DMS79 treated with DMSO at 0.1 percent for 48 hours (cell line): ENCODE measurements at regions not wholly inside any gene's neighbourhood (a gene's known extent, or its start where the extent isn't known, plus 50 kb on each side); places are given as distances from the start of the nearest gene placed in this dataset.
"Not testable (repeated sequence)": the region's sequence is repeated elsewhere in the genome, so short reads cannot be mapped to it uniquely, and the experiment has no call there.

Experiments
- DNase-seq: peaks from one replicate; lab custom pipeline; 2025; lab: John Stamatoyannopoulos, UW

DNA sequence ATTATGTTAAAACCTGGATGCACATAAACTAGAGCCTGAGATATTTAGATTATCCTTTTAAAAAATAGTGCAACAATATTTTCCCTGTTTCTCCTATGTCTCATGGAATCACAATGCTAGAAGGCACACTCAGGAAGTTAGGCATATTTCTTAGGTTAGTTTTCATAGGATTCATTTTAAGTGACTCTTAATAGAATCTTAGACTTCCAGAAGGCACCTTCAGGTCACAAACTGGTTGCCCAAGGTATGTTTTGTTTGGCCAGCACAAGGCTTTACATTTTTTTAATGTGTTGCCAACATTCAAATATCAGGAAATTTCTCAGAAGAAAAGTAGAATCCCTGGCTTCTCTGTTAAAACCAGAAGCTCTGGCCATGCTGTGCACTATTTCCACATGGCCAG is 129.3 kb downstream of the LNPK start:
- no peak for DNase-seq

DNA sequence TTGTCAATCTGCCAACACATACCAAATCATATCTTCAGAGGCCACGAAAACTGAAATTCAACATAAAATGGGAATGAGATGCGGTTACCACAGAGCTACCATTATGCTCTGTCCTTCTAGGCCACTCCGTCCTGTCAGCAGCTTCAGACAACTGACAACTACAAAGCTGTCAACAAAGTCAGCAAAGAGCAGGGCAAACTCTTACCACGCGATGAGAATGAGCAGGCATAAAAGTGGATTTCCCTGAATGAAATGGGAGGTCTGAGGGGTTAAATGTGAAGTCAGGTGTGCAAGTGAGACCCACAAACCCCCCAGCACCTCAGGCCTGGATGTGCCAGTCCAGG is 130.1 kb downstream of the LNPK start:
- no peak for DNase-seq

DNA sequence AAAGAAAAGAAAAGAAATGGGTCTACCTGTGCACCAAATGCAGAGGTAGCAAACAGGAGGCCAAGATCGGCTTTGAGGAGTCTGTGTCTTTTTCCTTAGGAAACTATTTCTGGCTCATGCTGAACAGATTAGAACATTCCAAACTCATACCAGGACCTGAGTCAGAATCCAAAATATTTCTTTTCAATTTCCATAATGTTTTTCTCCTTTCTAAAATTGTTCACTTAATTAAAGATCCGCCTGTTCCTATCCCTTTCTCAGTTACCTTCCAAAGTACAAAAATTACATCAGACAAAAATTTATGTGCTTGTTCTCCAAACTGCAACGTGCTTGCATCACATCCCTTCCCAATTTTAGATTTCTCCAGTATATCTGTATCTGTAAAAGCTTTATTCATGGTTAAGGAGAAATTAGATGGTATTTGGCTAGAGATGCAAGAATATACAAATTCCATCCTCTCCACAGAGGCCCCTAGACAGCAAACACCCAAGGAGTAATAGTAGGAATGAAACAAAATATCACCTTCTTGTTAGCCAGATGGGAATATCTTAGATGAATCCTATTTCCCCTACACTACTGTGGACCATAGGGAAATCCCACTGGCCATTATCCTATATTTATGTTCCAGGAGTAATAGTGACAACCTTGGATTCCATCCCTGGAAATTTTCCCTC is 130.6 kb downstream of the LNPK start:
- no peak for DNase-seq

DNA sequence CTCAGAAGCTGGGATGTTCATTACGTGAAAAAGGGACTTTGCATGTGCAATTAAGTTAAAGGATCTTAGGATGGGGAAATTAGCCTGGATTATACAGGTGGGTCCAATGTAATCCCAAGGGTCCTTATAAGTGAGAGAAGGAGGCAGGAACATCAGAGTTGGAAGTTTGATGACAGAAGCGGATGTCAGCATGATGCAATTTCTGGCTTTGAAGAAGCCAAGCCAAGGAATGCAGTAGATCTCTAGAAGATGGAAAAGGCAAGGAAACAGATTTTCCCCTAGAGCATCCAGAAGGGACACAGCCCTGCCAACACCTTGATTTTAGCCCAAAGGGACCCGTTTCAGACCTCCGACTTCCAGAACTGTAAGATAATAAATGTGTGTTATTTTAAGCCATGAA is 136.4 kb downstream of the LNPK start:
- DNase-seq = no peak

GRCh38 chr2:175864137-175864850 is 137.8 kb downstream of the LNPK start:
- no peak for DNase-seq

DNA sequence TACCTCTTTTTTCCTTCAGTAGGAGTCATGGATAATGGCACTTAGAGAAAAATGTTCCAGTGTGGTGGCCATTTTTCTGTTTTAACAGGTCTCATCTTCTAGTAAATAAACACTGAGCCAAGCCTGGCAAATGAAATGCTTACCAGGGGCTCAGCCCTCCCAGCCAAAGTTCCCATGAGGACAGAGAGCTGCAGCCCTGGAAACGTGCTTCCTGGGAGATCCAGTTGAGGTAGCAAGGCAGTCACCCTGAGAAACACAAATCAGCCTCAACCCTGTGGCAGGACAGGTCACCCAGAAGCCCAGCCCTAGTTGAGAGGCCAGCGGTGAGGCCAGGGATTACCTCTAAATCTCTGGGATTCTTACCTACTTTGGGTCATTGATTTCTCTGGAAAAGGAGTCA is 140.1 kb downstream of the LNPK start:
- DNase-seq = no peak

DNA sequence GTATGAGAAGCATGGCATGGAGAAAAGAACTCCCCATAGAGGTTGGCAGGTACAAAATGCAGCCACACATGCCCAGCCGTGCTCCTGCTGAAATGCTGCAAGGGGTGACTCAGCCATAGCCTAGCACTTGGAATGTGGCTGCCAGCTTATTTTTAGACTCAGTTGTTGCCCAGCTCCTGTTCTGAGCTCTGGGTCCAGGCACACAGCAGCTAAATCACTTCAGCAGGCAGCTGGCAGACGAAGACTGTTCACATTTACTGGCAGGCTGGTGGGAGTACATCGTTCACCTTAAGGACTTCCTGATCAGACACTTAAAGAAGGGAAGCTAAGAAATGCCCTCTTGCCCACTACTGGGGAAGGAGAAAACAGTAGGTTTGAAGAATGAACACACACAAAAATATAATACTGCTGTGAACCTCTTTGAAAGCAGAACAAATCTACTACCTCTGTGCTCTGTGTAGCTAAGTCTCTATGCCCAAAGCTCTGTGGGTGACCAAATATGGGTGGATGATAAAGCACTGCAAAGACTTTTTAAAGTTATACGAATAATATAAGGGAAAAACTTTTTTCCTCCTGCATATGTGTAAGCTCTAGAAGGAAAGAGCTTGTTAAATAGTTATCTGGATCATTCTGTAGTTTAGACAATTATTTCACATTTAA is 146.1 kb downstream of the LNPK start:
- peak; percentile 91 for DNase-seq

- DNase-seq = peak; percentile 89
Measured at GRCh38 chr2:175855236-175855635, 146.8 kb downstream of the LNPK start.

GRCh38 chr2:175854665-175855064 is 147.4 kb downstream of the LNPK start:
- DNase-seq = peak; percentile 93

GRCh38 chr2:175854129-175854528 is 147.9 kb downstream of the LNPK start:
- peak; percentile 93 for DNase-seq

DNA sequence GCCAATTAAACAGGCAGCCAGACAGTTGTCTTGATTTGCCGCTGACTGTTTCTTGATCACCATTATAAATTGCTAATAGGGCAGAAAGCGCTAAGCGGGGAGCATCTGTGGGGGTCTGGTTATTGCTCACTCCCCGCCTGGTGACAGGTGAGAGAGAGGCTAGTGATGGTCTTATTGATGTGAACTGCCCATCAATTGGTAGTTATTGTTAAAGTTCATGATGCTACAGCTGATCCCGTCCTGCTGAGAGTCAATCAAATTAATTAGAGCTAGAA is 148.5 kb downstream of the LNPK start:
- peak; percentile 82 for DNase-seq

GRCh38 chr2:175852879-175853615 is 149.0 kb downstream of the LNPK start:
- DNase-seq = peak; percentile 95

GRCh38 chr2:175847128-175847527 is 154.9 kb downstream of the LNPK start:
- DNase-seq = no peak

DNA sequence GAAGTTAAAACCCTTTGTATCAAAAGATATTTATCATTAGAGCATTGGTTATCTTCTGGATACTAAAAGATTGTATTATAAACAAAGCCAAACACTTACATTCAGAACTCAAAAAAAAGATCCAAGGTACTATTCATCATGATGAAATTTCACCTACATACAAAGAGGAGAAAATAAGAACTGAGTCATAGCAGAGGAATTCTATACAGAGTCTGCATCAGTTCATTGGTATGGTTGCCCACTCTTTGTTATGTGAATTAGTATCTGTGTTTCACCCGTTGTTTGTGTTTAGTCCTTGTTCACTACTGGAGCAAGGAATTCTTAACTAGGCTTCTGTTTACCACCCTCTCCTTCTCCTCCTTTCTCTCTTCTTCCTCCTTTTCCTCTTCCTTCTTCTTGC is 157.9 kb downstream of the LNPK start:
- DNase-seq = no peak

DNA sequence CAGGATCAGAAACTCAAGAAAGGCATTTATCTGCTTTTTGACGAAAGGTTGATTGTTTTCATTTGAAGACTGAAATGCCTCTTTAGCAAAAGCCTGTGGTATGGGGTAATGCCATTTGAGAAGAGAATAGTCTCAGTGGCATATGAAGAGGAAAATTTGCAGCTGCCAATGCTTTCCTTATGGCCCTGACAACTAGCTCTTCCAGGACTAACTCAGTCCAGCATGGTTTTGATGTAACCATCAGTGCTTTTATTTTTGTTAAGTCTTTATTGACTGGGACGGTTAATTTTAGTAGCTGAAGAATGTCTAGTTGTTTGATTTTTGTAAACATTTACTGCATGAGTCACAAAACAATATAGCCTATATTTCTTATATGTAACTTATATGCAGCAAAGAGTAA is 158.4 kb downstream of the LNPK start:
- DNase-seq = no peak

- no peak for DNase-seq
Measured at GRCh38 chr2:175842996-175843395, 159.1 kb downstream of the LNPK start.

- not testable (repeated sequence) for DNase-seq
Measured at GRCh38 chr2:175840765-175841164, 161.3 kb downstream of the LNPK start.

GRCh38 chr2:175840256-175840655 is 161.8 kb downstream of the LNPK start:
- DNase-seq = no peak

DNA sequence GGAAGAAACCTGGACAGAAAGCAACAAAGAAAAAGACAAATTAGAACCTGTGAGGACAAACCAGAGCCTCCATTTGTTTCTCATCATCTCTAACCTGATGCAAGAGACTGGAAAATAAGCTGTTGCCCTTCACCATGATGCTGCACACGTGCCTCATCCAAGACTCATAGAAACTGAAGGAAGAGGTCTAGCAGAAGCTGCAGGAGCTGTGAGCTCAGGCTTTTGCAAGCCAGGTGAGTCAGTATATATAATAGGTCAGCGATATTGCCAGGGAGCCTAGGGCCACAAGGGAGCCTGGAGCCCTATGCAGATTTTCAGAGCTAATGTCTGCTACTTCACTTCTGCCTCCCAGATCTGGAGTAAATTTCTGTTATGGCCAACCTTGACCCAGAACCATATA is 163.1 kb downstream of the LNPK start:
- no peak for DNase-seq

GRCh38 chr2:175837046-175837445 is 165.0 kb downstream of the LNPK start:
- no peak for DNase-seq

GRCh38 chr2:175836361-175836760 is 165.7 kb downstream of the LNPK start:
- no peak for DNase-seq

DNA sequence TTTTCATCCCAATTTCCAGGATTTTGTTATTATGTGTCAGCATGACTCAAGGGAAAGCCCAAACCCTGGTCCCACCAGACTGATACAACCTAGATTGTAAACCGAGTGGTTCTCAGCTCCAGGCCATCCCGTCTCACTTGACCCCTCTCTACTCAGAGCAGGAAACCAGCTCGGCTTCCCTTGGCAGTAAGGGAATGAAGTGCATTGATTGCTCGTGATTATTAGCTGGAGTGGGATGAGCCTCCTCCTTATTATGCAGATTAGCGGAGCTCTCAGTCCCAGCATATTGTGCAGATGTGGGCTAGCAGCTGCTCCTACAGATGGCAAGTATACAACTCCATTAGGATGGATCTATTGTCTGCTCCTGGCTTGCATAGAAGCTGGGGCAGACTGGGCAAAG is 167.6 kb downstream of the LNPK start:
- DNase-seq = peak; percentile 19

GRCh38 chr2:175832866-175833265 is 169.2 kb downstream of the LNPK start:
- DNase-seq = no peak
